GM19467 (cell line): ENCODE measurements at regions not wholly inside any gene's neighbourhood (a gene's known extent, or its start where the extent isn't known, plus 50 kb on each side); places are given as distances from the start of the nearest gene placed in this dataset.

Experiments used
- ATAC-seq: cut with Tn5 transposase; IDR thresholded peaks from one replicate; pipeline ENCODE4 v1.9.1; 2021; ENCODE audit warnings: mild to moderate bottlenecking, moderate library complexity; ENCODE audit not compliant: unreplicated experiment

GRCh38 chr4:173934933-173935620, 348.4 kb downstream of the FBXO8 start:
- ATAC-seq, result no peak

GRCh38 chr4:173934201-173934600, 349.3 kb downstream of the FBXO8 start:
- no peak for ATAC-seq

GRCh38 chr4:173932701-173933100, 350.8 kb downstream of the FBXO8 start:
- no peak for ATAC-seq

GRCh38 chr4:173930329-173930967, 353.0 kb downstream of the FBXO8 start:
- ATAC-seq, result no peak

- ATAC-seq, result no peak
These were observed 353.5 kb downstream of the FBXO8 start for GRCh38 chr4:173929921-173930320.

DNA sequence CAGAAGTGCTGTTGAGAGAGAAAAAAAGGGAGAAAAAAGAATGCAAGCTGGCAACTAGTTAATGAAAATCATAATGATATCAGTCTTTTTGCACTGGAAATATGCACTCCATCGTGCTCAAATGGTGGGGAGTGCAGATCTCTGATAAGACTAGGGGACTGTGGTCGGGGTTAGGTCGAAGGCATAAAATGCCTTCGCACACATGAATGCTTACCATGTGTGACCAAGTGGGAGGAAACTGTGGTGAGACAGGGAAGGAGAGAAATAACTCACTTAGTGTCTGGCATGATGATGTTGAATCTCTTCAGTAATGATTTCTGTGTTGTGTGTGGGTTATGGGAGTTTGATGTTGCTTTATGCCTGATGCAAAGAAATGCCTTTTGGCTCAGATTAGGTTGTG, 358.9 kb downstream of the FBXO8 start:
- peak; percentile 81 for ATAC-seq

GRCh38 chr4:173919861-173920260, 363.6 kb downstream of the FBXO8 start:
- ATAC-seq, result no peak

DNA sequence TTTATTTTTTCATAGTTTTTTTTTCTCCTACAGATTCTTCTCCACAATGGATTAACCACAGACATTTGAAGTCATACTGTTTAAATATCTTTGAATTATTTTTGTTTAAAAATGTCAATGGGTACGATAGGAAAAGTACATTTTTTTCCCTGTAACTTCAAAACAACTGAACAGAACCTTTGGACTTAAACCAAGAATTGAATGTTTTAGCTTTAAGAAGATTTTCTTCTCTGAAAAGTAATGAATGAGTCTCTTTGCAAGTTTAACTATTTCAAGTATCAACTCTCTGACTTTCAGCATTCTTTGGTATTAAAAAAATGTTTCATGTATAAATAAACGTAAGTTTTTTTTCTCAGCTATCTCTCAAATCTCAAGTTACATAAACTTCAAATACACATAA, 364.3 kb downstream of the FBXO8 start:
- no peak for ATAC-seq

DNA sequence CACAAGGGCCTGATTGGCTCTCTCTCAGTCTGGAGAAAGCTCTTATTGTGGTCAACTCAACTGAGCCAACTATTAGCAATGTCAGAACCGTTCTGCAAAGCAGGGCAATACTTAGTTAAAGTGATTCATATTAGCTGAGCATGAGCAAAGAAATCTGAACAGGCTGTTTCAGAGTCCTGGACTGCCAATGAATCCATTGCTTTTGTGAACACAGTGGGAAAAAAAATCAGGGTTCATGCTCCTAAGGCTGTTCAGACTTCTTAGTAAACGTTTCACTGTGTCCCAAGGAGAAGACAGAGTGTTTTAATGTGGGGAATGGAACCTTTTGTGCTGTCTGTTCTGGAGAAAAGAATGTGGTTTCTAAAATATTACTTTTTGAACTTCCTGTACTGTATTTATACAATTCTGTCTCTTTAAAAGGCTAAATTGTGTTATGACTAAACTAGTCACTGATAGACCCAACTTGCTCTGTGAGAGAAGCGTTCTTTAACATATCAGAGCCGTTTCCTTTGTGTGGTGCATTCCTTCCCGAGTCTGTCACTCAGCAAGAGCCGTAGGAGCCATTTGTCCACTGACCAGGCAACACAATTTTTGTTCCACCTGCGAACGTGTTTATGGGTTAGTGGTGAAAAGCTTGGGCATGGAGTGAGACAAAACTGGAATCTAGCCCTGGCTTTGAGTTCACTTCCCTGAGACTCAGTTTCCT, 366.1 kb downstream of the FBXO8 start:
- no peak for ATAC-seq

- ATAC-seq, result no peak
These were observed 370.0 kb downstream of the FBXO8 start for GRCh38 chr4:173913496-173913895.

GRCh38 chr4:173912384-173912783, 371.1 kb downstream of the FBXO8 start:
- ATAC-seq, result no peak

- ATAC-seq, result no peak
These were observed 372.6 kb downstream of the FBXO8 start for GRCh38 chr4:173910891-173911290.

GRCh38 chr4:173909294-173909693, 374.2 kb downstream of the FBXO8 start:
- ATAC-seq, result no peak

- no peak for ATAC-seq
These were observed 369.8 kb upstream of the HAND2 start for GRCh38 chr4:173899813-173900212.

DNA sequence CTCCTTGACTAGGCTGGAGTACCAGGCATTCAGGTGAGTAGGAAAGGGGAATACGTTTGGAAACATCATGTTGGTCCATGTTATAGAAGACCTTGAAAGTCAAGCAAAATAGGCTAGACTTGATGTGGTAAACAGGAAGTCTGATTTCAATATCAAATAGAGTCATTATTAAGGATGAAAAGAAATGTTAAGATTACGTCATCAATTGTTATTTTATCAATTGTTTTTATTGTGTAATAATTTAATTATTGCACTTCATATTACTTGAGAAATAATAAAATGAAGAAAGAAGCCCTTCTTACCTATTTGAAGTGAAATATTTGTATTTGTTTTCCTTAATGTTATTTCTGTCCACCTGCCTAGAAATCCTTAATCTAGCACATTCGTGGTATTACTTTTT, 361.0 kb upstream of the HAND2 start:
- no peak for ATAC-seq

- ATAC-seq, result no peak
These were observed 353.8 kb upstream of the HAND2 start for GRCh38 chr4:173883821-173884220.

DNA sequence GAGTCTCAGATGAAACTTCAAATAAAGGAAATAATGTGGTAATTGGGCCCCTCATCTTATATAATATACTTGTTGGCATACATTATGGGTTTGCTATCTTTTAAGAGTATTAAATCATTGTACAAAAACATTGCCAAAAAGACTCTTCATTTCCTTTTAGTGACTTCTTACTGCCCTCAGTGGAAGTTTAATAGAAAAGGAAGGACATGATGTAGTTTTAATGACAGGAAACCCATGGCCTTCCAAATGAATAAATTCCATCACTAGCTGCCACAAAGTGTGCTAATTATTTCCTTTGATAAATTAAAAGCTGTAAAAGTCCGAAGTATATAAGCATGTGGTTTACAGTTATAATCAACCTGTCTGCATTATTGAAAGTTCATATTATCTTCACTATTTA, 350.9 kb upstream of the HAND2 start:
- ATAC-seq, result no peak

- ATAC-seq, result no peak
These were observed 349.5 kb upstream of the HAND2 start for GRCh38 chr4:173879509-173879908.

- no peak for ATAC-seq
These were observed 348.7 kb upstream of the HAND2 start for GRCh38 chr4:173878701-173879100.

DNA sequence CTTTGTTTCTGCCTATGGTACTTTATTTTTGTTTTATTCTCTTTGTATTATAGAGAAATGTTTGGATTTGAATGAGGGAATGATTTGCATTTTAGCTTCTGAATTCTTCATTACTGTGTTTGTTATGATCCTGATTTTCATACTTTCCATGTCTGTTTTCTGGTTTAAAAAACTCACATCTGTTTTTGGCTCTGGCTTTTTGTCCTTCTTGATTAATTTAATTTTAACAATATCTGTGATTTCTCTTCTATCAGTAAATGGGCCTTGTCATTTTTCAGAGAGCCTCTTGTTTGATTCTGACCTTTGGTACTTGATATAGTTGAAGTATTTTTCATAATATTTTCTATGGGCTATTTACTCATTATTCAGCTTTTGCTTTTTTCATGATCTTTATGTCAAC, 341.6 kb upstream of the HAND2 start:
- ATAC-seq, result no peak

DNA sequence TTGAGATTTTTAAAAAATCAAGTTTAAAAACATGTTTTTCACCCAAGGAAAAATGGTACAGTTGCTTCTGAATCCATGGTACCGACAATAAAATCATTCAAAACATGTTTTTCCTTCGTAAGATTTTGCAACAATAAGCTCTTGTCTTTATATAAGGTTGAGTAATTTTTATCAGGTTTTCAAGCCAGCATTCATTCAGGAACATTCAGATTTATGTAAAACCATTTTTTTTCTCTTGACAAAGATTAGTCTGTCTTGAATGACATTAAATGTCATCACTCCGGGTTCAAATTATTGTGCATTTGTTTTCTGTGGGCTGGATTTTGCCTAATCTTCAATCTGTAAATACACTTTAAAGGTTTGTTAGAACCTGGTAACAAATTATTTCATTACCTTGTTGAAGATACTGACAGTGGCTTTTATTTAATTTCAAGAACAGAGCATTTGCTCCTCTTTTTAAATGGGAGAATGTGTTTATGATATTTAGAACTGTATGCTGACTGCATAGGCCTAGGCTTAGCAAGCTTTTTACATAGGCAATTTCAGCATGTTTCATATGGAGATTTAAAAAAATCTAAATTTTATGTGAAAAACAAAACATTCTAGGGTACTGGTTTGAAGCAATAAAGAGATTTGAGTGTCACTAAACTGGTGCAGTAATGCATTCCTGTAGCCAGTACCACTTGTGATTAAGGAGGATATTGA, 336.4 kb upstream of the HAND2 start:
- no peak for ATAC-seq

DNA sequence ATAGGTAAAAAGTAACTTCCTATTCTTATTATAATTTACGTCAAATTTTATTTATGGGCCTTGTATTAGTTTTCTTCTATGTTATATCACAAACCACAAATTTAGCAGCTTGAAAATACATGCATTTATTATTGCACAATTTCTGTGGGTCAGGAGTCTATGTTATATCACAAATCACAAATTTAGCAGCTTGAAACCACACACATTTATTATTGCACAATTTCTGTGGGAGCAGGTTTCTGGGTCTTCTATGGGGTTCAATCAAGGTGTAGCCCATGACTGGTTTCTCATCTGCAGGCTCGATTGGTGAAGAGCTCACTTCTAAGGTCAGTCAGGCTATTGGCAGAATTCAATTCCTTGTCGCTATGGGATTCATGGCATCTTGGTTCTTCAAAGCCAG, 332.7 kb upstream of the HAND2 start:
- ATAC-seq, result no peak
